ENCODE measurements at regions not wholly inside any gene's neighbourhood (a gene's known extent, or its start where the extent isn't known, plus 50 kb on each side); places are given as distances from the start of the nearest gene placed in this dataset.

- no peak for TF ChIP-seq CTCF (IDR thresholded peaks at IDR 0.05)
- ATAC-seq (no peak), DNase-seq (no peak)
- H3K27ac ChIP-seq, result no peak overlapping the region
- H3K9me3 ChIP-seq, result peaks cover 1% of the 10 kb centered on the region
- no peaks in the 10 kb centered on the region for H3K36me3 ChIP-seq
- H3K4me3 ChIP-seq, result no peak overlapping the region
- intact Hi-C loops (cut with DNase I), result no loop called here
- no peaks in the 10 kb centered on the region for H3K27me3 ChIP-seq (ENCODE audit: low read depth)
- H3K4me1 ChIP-seq, result no peaks in the 10 kb centered on the region
Measured at GRCh38 chr14:51491776-51492175, 159.9 kb upstream of the FRMD6 start.

- Histone ChIP-seq H3K27me3 (ENCODE audit: low read depth) (no peaks in the 10 kb centered on the region), H3K36me3 (no peaks in the 10 kb centered on the region), H3K9me3 (peaks cover 7% of the 10 kb centered on the region), H3K4me3 (no peak overlapping the region), H3K27ac (no peak overlapping the region), H3K4me1 (no peaks in the 10 kb centered on the region)
- intact Hi-C loops (cut with DNase I), result no loop called here
- no peak for TF ChIP-seq CTCF (IDR thresholded peaks at IDR 0.05)
- DNase-seq (no peak), ATAC-seq (no peak)
Measured at GRCh38 chr14:51495319-51495718, 156.4 kb upstream of the FRMD6 start.

- DNase-seq (no peak), ATAC-seq (no peak)
- H3K36me3 ChIP-seq, result no peaks in the 10 kb centered on the region
- no peaks in the 10 kb centered on the region for H3K27me3 ChIP-seq (ENCODE audit: low read depth)
- intact Hi-C loops (cut with DNase I), result no loop called here
- no peak overlapping the region for H3K4me3 ChIP-seq
- no peaks in the 10 kb centered on the region for H3K4me1 ChIP-seq
- peaks cover 7% of the 10 kb centered on the region for H3K9me3 ChIP-seq
- no peak overlapping the region for H3K27ac ChIP-seq
- TF ChIP-seq CTCF (IDR thresholded peaks at IDR 0.05), result no peak
Measured at GRCh38 chr14:51498411-51499227, 153.1 kb upstream of the FRMD6 start.

- Histone ChIP-seq H3K9me3 (peaks cover 7% of the 10 kb centered on the region), H3K4me3 (no peak overlapping the region), H3K36me3 (no peaks in the 10 kb centered on the region), H3K4me1 (no peaks in the 10 kb centered on the region), H3K27ac (no peak overlapping the region), H3K27me3 (ENCODE audit: low read depth) (no peaks in the 10 kb centered on the region)
- no peak for DNase-seq
- intact Hi-C loops (cut with DNase I), result no loop called here
- ATAC-seq, result no peak
- TF ChIP-seq CTCF (IDR thresholded peaks at IDR 0.05), result no peak
Measured at GRCh38 chr14:51500776-51501175, 150.9 kb upstream of the FRMD6 start.

- ATAC-seq (no peak), DNase-seq (no peak)
- Histone ChIP-seq H3K4me1 (no peaks in the 10 kb centered on the region), H3K27me3 (ENCODE audit: low read depth) (no peaks in the 10 kb centered on the region), H3K9me3 (peaks cover 6% of the 10 kb centered on the region), H3K4me3 (no peak overlapping the region), H3K36me3 (no peaks in the 10 kb centered on the region), H3K27ac (no peak overlapping the region)
- intact Hi-C loops (cut with DNase I), result no loop called here
- no peak for TF ChIP-seq CTCF (IDR thresholded peaks at IDR 0.05)
Measured at GRCh38 chr14:51501746-51502145, 150.0 kb upstream of the FRMD6 start.
